Osteocyte (in vitro differentiated cells): ENCODE measurements at regions not wholly inside any gene's neighbourhood (a gene's known extent, or its start where the extent isn't known, plus 50 kb on each side); places are given as distances from the start of the nearest gene placed in this dataset.

Experiments used
- DNase-seq: peaks from one replicate; pipeline ENCODE4 v3.0.0; 2021; ENCODE audit warnings: mixed read lengths; ENCODE audit not compliant: unreplicated experiment; ENCODE audit errors: extremely low spot score
- H3K27ac Mint-ChIP-seq: one replicate; pipeline ENCODE4 v1.8.0; 2021; ENCODE audit warnings: mild to moderate bottlenecking, mixed read lengths; ENCODE audit not compliant: unreplicated experiment
- H3K27me3 Mint-ChIP-seq: one replicate; pipeline ENCODE4 v1.8.0; 2021; ENCODE audit warnings: mixed read lengths; ENCODE audit not compliant: unreplicated experiment
- H3K36me3 Mint-ChIP-seq: one replicate; pipeline ENCODE4 v1.8.0; 2021; ENCODE audit warnings: mixed read lengths; ENCODE audit not compliant: unreplicated experiment
- H3K4me1 Mint-ChIP-seq: one replicate; pipeline ENCODE4 v1.8.0; 2021; ENCODE audit warnings: mixed read lengths; ENCODE audit not compliant: unreplicated experiment
- H3K4me3 Mint-ChIP-seq: one replicate; pipeline ENCODE4 v1.8.0; 2021; ENCODE audit warnings: mild to moderate bottlenecking, moderate library complexity, mixed read lengths; ENCODE audit not compliant: unreplicated experiment
- H3K9me3 Mint-ChIP-seq: one replicate; pipeline ENCODE4 v1.8.0; 2021; ENCODE audit warnings: mixed read lengths; ENCODE audit not compliant: unreplicated experiment
- CTCF ChIP-seq: fragments of 200-600 bp; sonication (generic); IDR thresholded peaks from 2 replicates; pipeline ENCODE4 v1.5.0; 2021; ENCODE audit warnings: antibody characterized with exemption, mild to moderate bottlenecking, moderate library complexity

DNA sequence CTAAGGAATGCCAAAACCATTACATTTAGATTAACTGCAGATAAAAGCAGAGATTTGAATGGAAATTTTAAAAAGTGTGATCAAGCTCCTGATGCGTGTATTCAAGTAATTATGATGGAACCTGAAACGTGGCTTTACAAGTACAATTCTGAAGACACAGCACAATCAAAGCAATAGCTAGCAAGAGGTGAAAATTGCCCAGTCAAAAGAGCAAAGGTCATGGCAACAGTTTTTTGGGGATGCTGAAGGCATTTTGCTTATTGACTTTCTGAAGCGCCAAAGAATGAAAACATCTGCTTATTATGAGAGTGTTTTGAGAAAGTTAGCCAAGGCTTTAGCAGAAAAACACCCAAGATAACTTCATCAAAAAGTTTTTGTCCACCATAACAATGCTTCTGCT is 389.6 kb upstream of the TENM4 start:
- H3K27ac Mint-ChIP-seq = no peak overlapping the region
- no peak for DNase-seq
- no peaks in the 10 kb centered on the region for H3K9me3 Mint-ChIP-seq
- no peak overlapping the region for H3K4me3 Mint-ChIP-seq
- no peaks in the 10 kb centered on the region for H3K36me3 Mint-ChIP-seq
- no peak for TF ChIP-seq CTCF
- no peaks in the 10 kb centered on the region for H3K27me3 Mint-ChIP-seq
- H3K4me1 Mint-ChIP-seq = no peaks in the 10 kb centered on the region

- no peaks in the 10 kb centered on the region for H3K27me3 Mint-ChIP-seq
- no peak for TF ChIP-seq CTCF
These were observed 389.1 kb upstream of the TENM4 start for GRCh38 chr11:79829891-79830290.

GRCh38 chr11:79822766-79823165 is 381.9 kb upstream of the TENM4 start:
- Mint-ChIP-seq H3K27ac (no peak overlapping the region), H3K36me3 (no peaks in the 10 kb centered on the region), H3K9me3 (no peaks in the 10 kb centered on the region), H3K4me3 (no peak overlapping the region), H3K4me1 (no peaks in the 10 kb centered on the region), H3K27me3 (no peaks in the 10 kb centered on the region)
- TF ChIP-seq CTCF = no peak
- no peak for DNase-seq

More at GRCh38 chr11:79829891-79830290, 389.1 kb upstream of the TENM4 start:
- no peaks in the 10 kb centered on the region for H3K9me3 Mint-ChIP-seq
- no peak for DNase-seq
- H3K4me1 Mint-ChIP-seq = no peaks in the 10 kb centered on the region
- H3K36me3 Mint-ChIP-seq = no peaks in the 10 kb centered on the region
- H3K27ac Mint-ChIP-seq = no peak overlapping the region
- H3K4me3 Mint-ChIP-seq = no peak overlapping the region

GRCh38 chr11:79813551-79813950 is 372.7 kb upstream of the TENM4 start:
- Mint-ChIP-seq H3K27ac (no peak overlapping the region), H3K4me3 (no peak overlapping the region), H3K9me3 (no peaks in the 10 kb centered on the region), H3K27me3 (no peaks in the 10 kb centered on the region), H3K36me3 (no peaks in the 10 kb centered on the region), H3K4me1 (no peaks in the 10 kb centered on the region)
- no peak for DNase-seq
- TF ChIP-seq CTCF = no peak

DNA sequence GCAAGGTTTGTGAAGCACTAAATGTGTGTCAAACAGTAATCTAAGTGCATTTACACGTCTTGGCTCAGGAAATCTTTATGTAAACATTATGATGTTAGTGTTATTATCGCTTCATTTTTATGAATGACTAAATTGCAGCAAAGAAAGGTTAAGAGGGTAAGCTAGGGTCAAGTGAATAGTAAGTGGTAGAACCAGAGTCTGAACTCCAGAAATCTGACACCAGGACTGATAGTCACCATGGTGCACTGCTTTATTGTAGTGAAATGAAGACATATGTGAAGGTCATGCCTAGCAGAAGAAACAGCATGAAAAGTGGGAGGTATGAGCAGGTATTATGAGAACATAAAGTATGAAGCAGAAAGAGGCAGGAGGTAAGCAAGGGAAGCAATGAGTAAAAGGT is 368.7 kb upstream of the TENM4 start:
- Mint-ChIP-seq H3K4me1 (no peaks in the 10 kb centered on the region), H3K9me3 (peaks cover 4% of the 10 kb centered on the region), H3K27ac (no peak overlapping the region), H3K27me3 (no peaks in the 10 kb centered on the region), H3K36me3 (no peaks in the 10 kb centered on the region), H3K4me3 (no peak overlapping the region)
- TF ChIP-seq CTCF = no peak
- DNase-seq = no peak
